ENCODE measurements at regions not wholly inside any gene's neighbourhood (a gene's known extent, or its start where the extent isn't known, plus 50 kb on each side); places are given as distances from the start of the nearest gene placed in this dataset.

GRCh38 chr2:157160111-157160510, 97.4 kb upstream of the GALNT5 start:
- DNase-seq, result no peak
- H3K4me3 Mint-ChIP-seq, result no peak overlapping the region
- ATAC-seq, result no peak
- H3K9me3 Mint-ChIP-seq (ENCODE audit: low read depth), result no peaks in the 10 kb centered on the region
- H3K27ac Mint-ChIP-seq, result no peak overlapping the region
- CTCF ChIA-PET, result no interaction called here
- H3K27me3 Mint-ChIP-seq, result peaks cover 15% of the 10 kb centered on the region
- H3K36me3 Mint-ChIP-seq, result no peaks in the 10 kb centered on the region
- no peaks in the 10 kb centered on the region for H3K4me1 Mint-ChIP-seq

GRCh38 chr2:157164370-157164769, 93.1 kb upstream of the GALNT5 start:
- CTCF ChIA-PET, result no interaction called here
- Mint-ChIP-seq H3K4me3 (no peak overlapping the region), H3K4me1 (no peaks in the 10 kb centered on the region), H3K9me3 (ENCODE audit: low read depth) (no peaks in the 10 kb centered on the region), H3K27me3 (peaks cover 11% of the 10 kb centered on the region), H3K27ac (no peak overlapping the region), H3K36me3 (no peaks in the 10 kb centered on the region)
- no peak for DNase-seq
- no peak for ATAC-seq

- no peak overlapping the region for H3K4me3 Mint-ChIP-seq
- no peaks in the 10 kb centered on the region for H3K36me3 Mint-ChIP-seq
- no peaks in the 10 kb centered on the region for H3K9me3 Mint-ChIP-seq (ENCODE audit: low read depth)
- no peak overlapping the region for H3K27ac Mint-ChIP-seq
- peaks cover 12% of the 10 kb centered on the region for H3K27me3 Mint-ChIP-seq
- H3K4me1 Mint-ChIP-seq, result no peaks in the 10 kb centered on the region
- DNase-seq, result no peak
- no peak for ATAC-seq
- CTCF ChIA-PET, result no interaction called here
Observed at GRCh38 chr2:157164891-157165290, 92.6 kb upstream of the GALNT5 start.

GRCh38 chr2:157168501-157168900, 89.0 kb upstream of the GALNT5 start:
- Mint-ChIP-seq H3K36me3 (no peaks in the 10 kb centered on the region), H3K4me3 (no peak overlapping the region), H3K27me3 (peaks cover 19% of the 10 kb centered on the region), H3K4me1 (no peaks in the 10 kb centered on the region), H3K9me3 (ENCODE audit: low read depth) (no peaks in the 10 kb centered on the region), H3K27ac (no peak overlapping the region)
- CTCF ChIA-PET, result no interaction called here
- DNase-seq, result no peak
- no peak for ATAC-seq

GRCh38 chr2:157169889-157170288, 87.6 kb upstream of the GALNT5 start:
- Mint-ChIP-seq H3K27ac (no peak overlapping the region), H3K27me3 (peaks cover 27% of the 10 kb centered on the region), H3K4me1 (no peaks in the 10 kb centered on the region), H3K9me3 (ENCODE audit: low read depth) (no peaks in the 10 kb centered on the region), H3K4me3 (no peak overlapping the region), H3K36me3 (no peaks in the 10 kb centered on the region)
- ATAC-seq (no peak), DNase-seq (no peak)
- CTCF ChIA-PET, result no interaction called here

GRCh38 chr2:157170299-157170698, 87.2 kb upstream of the GALNT5 start:
- Mint-ChIP-seq H3K4me3 (no peak overlapping the region), H3K9me3 (ENCODE audit: low read depth) (no peaks in the 10 kb centered on the region), H3K27ac (no peak overlapping the region), H3K36me3 (no peaks in the 10 kb centered on the region), H3K4me1 (no peaks in the 10 kb centered on the region), H3K27me3 (peaks cover 27% of the 10 kb centered on the region)
- CTCF ChIA-PET, result no interaction called here
- ATAC-seq (no peak), DNase-seq (no peak)

- H3K27ac Mint-ChIP-seq, result no peak overlapping the region
- no peaks in the 10 kb centered on the region for H3K9me3 Mint-ChIP-seq (ENCODE audit: low read depth)
- no peak overlapping the region for H3K4me3 Mint-ChIP-seq
- H3K36me3 Mint-ChIP-seq, result no peaks in the 10 kb centered on the region
- CTCF ChIA-PET, result no interaction called here
- DNase-seq (no peak), ATAC-seq (no peak)
- no peaks in the 10 kb centered on the region for H3K4me1 Mint-ChIP-seq
- H3K27me3 Mint-ChIP-seq, result peaks cover 30% of the 10 kb centered on the region
Observed at GRCh38 chr2:157172239-157172638, 85.3 kb upstream of the GALNT5 start.

GRCh38 chr2:157172866-157173578, 84.5 kb upstream of the GALNT5 start:
- H3K4me1 Mint-ChIP-seq, result no peaks in the 10 kb centered on the region
- H3K27me3 Mint-ChIP-seq, result peaks cover 27% of the 10 kb centered on the region
- no peaks in the 10 kb centered on the region for H3K36me3 Mint-ChIP-seq
- ATAC-seq (no peak), DNase-seq (no peak)
- H3K27ac Mint-ChIP-seq, result no peak overlapping the region
- no peak overlapping the region for H3K4me3 Mint-ChIP-seq
- H3K9me3 Mint-ChIP-seq (ENCODE audit: low read depth), result no peaks in the 10 kb centered on the region
- CTCF ChIA-PET, result no interaction called here

- H3K4me1 Mint-ChIP-seq, result no peaks in the 10 kb centered on the region
- DNase-seq (no peak), ATAC-seq (no peak)
- no peak overlapping the region for H3K4me3 Mint-ChIP-seq
- peaks cover 24% of the 10 kb centered on the region for H3K27me3 Mint-ChIP-seq
- H3K27ac Mint-ChIP-seq, result no peak overlapping the region
- CTCF ChIA-PET, result no interaction called here
- no peaks in the 10 kb centered on the region for H3K36me3 Mint-ChIP-seq
- no peaks in the 10 kb centered on the region for H3K9me3 Mint-ChIP-seq (ENCODE audit: low read depth)
Observed at GRCh38 chr2:157173740-157174184, 83.7 kb upstream of the GALNT5 start.

GRCh38 chr2:157174321-157174720, 83.2 kb upstream of the GALNT5 start:
- Mint-ChIP-seq H3K27ac (no peak overlapping the region), H3K36me3 (no peaks in the 10 kb centered on the region), H3K4me1 (no peaks in the 10 kb centered on the region), H3K4me3 (no peak overlapping the region), H3K27me3 (peaks cover 27% of the 10 kb centered on the region), H3K9me3 (ENCODE audit: low read depth) (no peaks in the 10 kb centered on the region)
- DNase-seq, result no peak
- ATAC-seq, result no peak
- CTCF ChIA-PET, result no interaction called here

GRCh38 chr2:157176602-157177001, 80.9 kb upstream of the GALNT5 start:
- Mint-ChIP-seq H3K4me3 (no peak overlapping the region), H3K36me3 (no peaks in the 10 kb centered on the region), H3K9me3 (ENCODE audit: low read depth) (no peaks in the 10 kb centered on the region), H3K27ac (no peak overlapping the region), H3K27me3 (peaks cover 19% of the 10 kb centered on the region), H3K4me1 (no peaks in the 10 kb centered on the region)
- no peak for DNase-seq
- CTCF ChIA-PET, result no interaction called here
- ATAC-seq, result no peak

GRCh38 chr2:157178874-157179273, 78.6 kb upstream of the GALNT5 start:
- Mint-ChIP-seq H3K9me3 (ENCODE audit: low read depth) (no peaks in the 10 kb centered on the region), H3K4me1 (peaks cover 10% of the 10 kb centered on the region), H3K27ac (no peak overlapping the region), H3K27me3 (peaks cover 11% of the 10 kb centered on the region), H3K4me3 (no peak overlapping the region), H3K36me3 (no peaks in the 10 kb centered on the region)
- no peak for ATAC-seq
- DNase-seq, result no peak
- CTCF ChIA-PET, result no interaction called here

GRCh38 chr2:157179324-157180105, 78.0 kb upstream of the GALNT5 start:
- no peak overlapping the region for H3K4me3 Mint-ChIP-seq
- CTCF ChIA-PET, result no interaction called here
- DNase-seq, result no peak
- H3K27ac Mint-ChIP-seq, result no peak overlapping the region
- H3K9me3 Mint-ChIP-seq (ENCODE audit: low read depth), result no peaks in the 10 kb centered on the region
- ATAC-seq, result no peak
- peaks cover 16% of the 10 kb centered on the region for H3K4me1 Mint-ChIP-seq
- peaks cover 2% of the 10 kb centered on the region for H3K36me3 Mint-ChIP-seq
- H3K27me3 Mint-ChIP-seq, result peaks cover 7% of the 10 kb centered on the region

GRCh38 chr2:157180359-157180758, 77.1 kb upstream of the GALNT5 start:
- DNase-seq, result no peak
- CTCF ChIA-PET, result no interaction called here
- Mint-ChIP-seq H3K9me3 (ENCODE audit: low read depth) (no peaks in the 10 kb centered on the region), H3K4me3 (no peak overlapping the region), H3K27ac (no peak overlapping the region), H3K27me3 (peaks cover 7% of the 10 kb centered on the region), H3K36me3 (peaks cover 2% of the 10 kb centered on the region), H3K4me1 (peaks cover 17% of the 10 kb centered on the region)
- no peak for ATAC-seq
